Activated CD4-positive, alpha-beta T cell treated with anti-CD3 and anti-CD28 coated beads, Interleukin-2, Interleukin-4, amounts not matched to agents 100 ng/mL and 50 ng/mL, durations not matched to agents 16 hours and 8 hours (primary cell): ENCODE measurements at regions not wholly inside any gene's neighbourhood (a gene's known extent, or its start where the extent isn't known, plus 50 kb on each side); places are given as distances from the start of the nearest gene placed in this dataset.
"Not testable (repeated sequence)": the region's sequence is repeated elsewhere in the genome, so short reads cannot be mapped to it uniquely, and the experiment has no call there.

ENCODE experiments used
- DNase-seq: peaks from one replicate; pipeline ENCODE4 v3.0.0-alpha.2; 2020; ENCODE audit warnings: low spot score

DNA sequence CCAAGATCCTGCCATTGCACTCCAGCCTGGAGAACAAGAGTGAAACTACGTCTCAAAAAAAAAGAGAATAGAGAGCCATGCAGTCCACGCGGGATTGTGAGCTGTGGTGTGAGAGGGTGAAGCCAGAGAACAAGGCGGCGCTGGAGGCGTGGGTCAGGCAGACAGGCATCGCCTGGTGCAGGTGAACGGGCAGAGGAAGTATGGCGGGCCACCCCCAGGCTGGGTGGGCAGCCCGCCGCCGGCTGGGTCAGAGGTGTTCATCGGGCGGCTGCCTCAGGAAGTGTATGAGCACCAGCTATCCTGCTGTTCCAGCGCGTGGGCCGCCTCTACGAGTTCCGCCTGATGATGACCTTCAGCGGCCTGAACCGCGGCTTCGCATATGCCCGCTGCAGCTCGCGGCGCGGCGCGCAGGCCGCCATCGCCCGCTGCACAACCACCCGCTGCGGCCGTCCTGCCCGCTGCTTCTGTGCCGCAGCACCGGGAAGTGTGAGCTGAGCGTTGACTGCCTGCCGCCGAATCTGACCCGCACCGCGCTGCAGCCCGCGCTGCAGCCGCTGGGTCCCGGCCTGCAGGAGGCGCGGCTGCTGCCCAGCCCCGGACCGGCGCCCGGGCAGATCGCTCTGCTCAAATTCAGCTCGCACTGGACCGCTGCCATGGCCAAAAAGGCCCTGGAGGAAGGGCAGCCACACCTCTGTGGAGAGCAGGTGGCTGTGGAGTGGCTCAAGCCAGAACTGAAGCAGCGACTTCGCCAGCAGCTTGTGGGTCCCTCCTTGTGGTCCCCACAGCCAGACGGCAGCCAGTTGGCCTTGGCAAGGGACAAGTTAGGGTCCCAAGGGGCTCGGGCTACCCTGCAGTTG lies 95.5 kb upstream of the PLEKHM1 start:
- not testable (repeated sequence) for DNase-seq

DNA sequence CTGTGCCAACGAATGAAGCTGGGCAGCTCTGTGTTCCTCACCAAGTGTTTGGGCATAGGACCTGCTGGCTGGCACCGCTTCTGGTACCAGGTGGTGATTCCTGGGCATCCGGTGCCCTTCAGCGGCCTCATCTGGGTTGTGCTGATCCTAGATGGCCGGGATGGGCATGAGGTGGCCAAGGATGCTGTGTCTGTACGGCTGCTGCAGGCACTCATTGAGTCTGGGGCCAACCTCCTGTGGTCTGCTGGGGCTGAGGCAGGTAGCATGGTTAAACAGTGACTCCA lies 96.1 kb upstream of the PLEKHM1 start:
- not testable (repeated sequence) for DNase-seq

DNA sequence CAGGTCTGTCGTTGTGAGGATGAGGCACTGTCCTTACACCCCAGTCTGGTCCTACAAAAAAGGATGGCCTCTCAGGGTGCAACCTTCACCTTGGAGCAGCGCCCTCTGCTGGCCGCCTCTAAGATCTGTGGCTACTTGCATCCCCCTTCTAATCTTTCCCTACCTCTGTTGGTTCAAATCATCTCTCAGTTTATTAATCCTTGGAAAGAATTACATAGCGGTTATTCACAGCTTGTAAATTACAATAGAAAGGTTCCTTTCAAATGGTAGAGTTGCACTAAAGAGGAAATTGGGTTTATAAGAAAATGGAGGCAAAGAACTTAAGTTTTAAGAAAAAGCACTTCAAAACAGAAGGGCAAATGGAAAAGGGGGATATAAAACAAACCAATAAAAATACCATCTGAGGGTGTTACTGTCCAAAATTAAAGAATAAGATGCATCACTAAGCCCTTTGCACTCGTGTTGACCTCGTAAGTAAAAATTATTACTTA lies 102.0 kb upstream of the PLEKHM1 start:
- DNase-seq = peak; percentile 77

DNA sequence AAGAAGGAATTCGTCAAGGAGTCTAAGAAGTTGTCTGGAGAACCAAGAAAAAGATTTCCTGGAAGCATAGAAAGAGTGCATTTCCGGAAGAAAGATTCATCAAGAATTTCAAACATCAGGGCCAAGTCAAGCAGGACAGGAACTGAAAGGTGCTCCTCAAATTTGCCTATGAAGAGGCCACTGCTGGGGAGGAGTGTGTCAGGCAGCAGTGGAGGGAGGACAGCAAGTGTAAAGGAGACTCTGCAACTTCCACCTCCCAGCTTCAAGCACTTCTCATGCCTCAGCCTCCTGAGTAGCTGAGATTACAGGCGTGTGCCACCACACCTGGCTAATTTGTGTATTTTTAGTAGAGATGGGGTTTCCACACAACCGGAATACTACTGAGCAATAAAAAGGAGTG lies 105.8 kb upstream of the PLEKHM1 start:
- DNase-seq = not testable (repeated sequence)

DNA sequence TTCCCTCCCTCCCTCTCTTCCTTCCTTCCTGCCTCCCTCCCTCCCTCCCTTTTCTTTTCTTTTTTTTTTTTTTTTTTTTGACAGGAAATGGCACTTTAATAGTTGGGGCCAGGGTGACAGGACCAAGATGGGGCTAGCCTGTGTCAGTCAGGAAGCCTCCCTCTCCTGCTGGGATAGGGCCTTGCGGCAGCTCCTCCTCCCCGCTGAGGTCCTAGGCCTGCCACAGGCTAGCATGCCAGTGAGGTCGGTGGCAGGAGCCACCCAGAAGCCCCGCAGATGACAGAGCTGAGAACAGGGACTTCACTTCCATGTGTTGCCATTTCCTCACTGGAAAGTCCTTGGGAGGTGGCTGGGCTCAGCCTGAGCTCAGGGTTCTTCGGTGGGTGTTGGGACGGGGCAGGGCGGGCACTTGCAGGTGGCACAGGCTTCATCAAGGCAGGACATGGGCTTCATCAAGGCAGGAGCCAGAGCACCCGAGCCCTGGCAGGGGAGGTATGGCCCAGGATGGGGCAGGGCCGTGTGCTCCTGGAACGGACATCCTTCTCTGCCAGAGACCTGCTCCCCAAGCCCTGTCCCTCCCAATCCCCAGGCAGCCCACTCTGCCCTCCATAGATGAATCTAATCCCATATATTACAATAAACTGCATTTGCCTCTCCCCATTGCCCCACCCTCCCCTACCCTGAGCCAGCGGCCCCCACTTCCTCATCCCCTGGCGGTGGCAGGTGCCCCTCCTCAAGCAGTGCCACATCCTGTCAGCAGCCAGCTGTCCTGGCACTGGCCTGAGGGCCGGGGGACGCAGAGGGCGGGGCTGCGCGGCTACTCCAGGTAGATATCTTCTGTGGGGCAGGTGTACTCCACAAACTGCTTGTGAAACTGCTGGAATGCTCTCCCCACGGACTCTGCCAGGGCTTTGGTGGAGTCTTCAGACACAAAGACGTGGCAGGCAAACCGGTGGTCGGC lies 109.8 kb upstream of the PLEKHM1 start:
- DNase-seq = not testable (repeated sequence)

DNA sequence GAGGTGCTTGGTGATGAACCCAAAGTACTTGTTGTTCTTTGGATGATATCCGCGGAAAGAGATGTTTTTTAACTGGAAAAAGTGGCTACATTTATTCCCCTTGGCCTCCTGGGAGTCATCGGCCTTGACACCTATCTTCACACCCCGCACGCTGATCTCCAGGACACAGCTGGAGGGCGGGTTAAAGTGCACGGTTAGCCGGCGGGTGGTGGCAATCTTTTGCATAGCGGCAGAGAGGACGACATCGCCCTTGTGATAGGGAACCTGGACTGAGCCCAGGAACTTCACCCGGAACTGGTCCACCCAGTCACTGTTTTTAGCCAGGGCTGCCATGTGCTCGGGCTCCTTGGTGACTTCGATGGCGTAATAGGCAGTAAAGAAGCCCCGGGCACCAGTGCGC lies 110.5 kb upstream of the PLEKHM1 start:
- DNase-seq = not testable (repeated sequence)

DNA sequence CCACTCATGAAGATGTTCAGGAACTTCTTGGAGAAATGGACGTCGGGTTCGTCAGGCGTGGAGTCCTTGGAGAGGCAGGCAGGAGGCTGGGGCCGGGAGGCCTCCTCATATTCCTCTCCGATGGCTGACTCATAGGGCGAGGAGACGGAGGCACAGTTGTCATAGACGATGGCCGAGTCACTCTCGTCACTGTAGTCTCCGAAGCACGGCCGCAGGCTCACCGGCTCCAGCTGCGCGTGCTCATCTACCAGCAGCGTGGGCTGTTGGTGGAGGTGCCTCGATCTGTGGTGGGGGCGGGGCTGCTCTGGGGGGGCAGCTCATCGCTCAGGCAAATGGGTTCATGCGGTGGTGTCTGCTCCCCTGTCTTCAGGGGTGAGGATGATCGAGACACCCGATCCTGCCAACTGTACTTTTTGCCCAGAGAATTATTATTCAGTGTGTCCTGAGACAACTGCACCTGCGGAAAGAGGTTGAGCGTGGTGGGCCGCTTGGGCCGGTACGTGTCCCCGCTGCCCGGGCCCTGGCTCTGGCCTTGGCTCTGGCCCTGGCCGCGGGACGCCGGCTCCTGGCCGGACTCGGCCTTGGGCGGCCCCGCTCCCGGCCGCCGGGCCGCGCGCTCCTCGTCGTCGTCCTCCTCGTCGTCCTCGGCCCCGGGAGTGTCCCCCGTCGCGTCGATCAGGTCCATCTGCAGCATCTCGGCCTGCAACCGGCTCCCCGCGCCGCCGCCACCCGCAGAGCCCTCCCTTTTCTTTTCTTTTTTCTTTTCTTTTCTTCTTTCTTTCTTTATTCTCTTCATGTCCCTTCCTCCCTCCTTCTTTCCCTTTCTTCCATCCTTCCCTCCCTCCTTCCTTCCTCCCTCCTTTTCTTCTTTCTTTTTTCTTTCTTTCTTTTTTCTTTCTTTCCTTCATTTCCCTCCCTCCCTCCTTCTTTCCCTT lies 111.4 kb upstream of the PLEKHM1 start:
- DNase-seq = not testable (repeated sequence)

DNA sequence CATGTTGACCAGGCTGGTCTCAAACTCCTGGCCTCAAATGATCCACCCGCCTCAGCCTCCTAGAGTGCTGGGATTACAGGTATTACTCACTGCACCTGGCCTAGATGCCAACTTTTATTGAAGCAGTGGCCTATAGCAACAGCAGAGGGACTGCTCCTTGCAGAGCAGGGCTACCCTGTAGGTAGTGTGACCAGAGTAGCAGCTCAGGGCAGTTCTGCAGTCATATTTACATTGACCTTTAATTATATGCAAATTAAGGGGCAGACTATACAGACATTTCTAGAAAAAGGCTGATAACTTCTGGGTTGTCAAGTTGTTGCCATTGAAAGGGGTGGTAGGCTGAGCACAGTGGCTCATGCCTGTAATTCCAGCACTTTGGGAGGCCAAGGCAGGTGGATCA lies 115.2 kb upstream of the PLEKHM1 start:
- not testable (repeated sequence) for DNase-seq

DNA sequence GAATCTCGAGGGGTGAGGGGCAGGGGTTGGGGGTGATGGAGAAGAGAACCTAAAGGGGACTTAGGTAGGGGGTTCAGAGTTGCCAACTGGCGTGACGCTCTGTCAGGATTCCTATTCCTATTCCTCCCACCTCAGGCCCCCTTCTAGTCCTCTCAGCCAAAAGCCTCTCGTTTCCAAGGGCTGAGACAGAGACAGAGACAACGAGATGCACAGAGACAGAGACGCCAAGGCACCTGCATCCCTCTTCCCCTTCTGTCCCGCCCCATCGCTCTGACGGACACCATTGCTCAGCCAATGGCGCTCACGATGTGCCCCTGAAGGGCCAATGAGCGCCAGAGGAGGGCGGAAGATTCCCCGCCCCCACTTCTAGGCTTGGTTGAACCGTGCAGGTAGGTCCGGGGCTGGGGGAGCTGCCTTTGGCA lies 129.5 kb upstream of the PLEKHM1 start:
- DNase-seq = peak; percentile 86

DNA sequence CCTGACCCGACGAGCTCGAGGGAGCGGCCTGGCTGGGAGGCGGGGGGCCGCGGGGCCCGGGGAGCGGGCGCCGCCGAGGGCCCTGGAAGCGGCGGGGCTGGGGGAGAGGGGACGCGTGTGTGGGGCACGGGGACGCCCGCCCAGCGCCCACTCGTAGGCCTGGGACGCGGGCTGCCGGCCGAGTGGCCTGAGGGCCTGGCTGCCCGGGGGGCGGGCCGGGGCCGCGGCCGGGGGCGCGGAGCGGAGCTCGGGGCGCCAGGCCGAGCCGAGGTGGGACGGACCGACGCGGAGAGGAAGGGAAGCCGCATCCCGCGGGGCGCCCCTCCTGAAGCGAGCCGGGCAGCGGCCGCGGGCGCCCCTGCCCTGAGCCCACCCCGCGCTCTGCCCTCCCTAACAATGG lies 129.9 kb upstream of the PLEKHM1 start:
- not testable (repeated sequence) for DNase-seq

DNA sequence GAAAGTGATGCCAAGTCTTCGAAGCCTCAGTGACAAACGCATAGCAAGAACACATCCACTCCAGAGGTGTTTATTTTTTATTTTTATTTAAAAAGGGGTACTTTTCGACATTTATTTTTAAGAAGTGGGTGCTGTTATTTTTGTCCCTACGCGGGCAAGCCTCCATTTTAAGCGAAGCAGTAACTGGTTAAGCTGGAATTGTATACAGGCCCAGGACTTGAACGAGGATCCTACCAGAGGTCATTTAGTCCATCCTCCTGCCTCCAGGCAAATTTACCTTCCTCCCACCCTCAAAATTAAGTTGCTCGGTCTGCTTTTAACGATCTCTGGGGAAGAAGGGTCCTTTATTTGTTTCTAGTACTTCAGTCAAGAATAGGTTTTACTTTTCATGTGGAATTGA lies 130.6 kb upstream of the PLEKHM1 start:
- not testable (repeated sequence) for DNase-seq

DNA sequence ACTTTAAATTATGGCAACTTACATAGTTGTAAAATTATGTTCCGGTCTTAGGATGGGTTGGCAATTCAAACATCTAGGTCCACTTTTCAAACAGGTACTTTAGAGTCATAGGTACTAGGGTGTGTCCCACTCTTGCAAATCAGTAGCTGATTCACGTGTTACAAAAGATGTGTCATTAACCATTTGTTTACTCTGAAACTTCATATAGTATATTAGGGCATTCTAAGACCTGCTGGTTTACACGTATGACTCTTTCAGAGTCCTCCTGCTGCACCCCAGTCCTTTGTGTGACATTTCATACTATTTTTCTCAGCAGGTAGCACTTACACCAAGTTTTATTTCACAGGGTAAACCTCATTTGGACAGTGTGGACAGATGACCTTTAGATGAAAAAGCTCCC lies 131.8 kb upstream of the PLEKHM1 start:
- DNase-seq = not testable (repeated sequence)

DNA sequence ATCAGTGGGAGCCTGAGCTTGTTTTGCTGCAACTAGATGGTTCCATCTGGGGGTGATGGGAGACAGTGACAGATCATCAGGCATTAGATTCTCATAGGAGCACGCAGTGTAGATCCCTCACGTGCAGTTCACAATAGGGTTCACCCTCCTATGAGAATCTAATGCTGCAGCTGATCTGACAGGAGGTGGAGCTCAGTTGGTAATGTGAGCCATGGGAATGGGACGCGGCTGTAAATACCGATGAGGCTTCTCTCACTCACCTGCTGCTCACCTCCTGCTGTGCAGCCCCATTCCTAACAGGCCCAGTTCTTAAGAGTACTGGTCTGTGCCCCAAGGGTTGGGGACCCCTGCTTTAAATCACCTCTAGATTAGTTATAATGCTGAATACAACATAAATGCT lies 137.5 kb upstream of the PLEKHM1 start:
- DNase-seq = no peak

DNA sequence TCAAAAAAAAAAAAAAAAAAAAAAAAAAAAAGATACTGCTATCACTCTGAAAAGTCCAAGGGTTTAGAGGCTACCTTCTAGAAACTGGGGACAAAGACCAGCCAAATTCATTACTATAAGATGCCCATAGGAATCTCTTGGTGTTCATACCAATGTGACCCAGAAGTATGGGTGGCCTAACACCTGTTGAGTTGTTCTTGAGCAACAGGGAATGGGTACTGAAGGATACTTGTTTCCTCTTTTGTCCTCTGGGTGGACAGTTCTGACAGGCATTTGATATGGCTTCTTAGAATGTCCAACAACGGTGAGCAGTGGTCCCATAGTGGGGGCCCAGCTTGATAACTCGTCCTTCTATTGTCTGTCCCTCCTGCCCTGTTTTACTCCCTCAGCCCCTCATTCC lies 141.4 kb upstream of the PLEKHM1 start:
- no peak for DNase-seq

DNA sequence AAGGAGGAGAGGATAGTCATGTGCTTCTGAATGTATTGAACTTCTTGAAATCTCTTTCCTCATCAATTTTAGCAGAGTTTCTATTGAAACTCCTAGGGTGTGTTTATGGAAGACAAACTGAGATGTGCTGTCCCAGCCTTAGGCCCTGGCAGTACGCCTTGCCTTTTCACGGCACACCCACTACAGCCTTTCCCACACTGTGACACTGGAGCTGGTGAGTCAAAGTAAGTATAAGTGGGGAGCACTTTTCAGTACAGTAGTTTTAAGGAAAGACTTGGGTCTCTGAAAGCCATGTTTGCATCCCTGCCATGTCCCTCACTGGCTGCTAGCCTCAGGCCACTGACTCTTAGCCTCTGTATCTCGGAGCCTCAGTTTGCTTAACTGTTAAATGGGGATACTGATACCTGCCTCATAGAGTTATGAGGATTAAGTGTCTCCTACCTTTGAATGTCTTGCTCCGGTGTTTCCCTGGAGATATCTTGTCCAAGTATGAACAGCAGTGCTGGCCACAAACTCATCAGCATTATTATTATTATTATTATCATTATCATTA lies 144.7 kb upstream of the CRHR1 start:
- no peak for DNase-seq

DNA sequence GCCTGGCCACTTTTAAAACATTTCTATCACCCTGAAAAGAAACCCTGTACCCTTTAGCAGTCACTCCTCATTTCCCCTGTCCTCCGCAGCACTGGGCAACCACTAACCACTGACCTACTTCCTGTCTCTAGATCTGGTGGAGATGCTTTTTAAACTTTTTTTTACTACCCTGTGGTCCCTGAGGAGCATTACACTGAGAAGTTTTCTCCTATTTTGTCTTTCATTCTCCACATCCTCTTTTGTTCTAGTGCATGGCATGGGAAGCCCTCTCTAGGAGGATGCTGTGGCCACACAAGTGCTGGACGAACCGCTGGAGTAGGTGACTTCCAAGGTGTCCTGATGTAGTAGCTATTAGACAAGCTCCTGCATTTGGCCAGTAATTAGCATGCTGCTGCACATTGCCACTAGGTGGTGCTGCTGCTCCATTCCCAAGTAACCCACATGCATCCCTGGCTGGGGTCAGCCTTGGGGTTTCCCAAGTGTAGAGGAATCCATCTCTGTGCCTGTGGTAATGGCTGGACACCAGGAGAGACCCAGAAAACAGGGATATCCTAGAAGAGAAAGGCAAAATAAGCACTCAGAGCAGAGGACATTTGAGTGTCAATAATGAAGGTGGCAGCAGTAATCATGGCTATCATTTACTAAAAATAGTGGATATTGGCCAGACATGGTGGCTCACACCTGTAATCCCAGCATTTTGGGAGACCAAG lies 143.8 kb upstream of the CRHR1 start:
- peak; percentile 68 for DNase-seq

DNA sequence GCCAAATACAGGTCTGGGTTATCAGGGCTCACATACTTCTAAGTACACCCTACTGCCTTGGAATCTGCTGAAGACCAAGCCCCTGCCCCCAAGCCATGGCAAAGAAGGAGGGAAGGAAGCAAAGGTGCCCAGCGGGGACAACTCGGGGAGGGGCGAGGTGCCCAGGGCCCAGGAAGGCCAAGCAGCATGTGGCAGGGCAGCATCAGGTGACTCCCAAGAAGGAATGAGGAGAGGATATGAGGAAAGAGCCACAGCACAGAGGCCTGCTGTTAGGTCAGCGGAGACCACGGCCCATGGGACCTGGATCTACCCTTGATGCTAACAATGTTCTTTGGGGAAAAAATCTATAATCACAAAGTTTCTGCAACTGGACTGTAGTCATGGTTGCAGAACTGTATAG lies 142.6 kb upstream of the CRHR1 start:
- DNase-seq = no peak

DNA sequence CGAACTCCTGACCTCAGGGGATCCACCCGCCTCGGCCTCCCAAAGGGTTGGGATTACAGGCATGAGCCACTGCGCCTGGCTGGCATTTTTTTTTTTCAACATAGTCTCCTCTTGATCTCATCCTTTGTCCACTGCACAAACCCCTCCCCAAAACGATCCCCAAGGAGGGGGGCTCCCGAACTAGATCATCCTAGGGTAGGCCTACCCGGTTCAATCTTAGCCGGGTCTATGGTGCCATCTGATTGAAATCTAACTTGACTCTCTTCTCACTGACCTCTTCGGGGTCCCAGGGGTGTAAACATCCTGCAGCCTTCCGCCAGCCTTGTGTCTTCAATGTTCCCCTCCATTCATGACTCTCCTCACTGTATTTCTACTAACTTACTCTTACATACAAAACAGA lies 140.5 kb upstream of the CRHR1 start:
- DNase-seq = no peak

DNA sequence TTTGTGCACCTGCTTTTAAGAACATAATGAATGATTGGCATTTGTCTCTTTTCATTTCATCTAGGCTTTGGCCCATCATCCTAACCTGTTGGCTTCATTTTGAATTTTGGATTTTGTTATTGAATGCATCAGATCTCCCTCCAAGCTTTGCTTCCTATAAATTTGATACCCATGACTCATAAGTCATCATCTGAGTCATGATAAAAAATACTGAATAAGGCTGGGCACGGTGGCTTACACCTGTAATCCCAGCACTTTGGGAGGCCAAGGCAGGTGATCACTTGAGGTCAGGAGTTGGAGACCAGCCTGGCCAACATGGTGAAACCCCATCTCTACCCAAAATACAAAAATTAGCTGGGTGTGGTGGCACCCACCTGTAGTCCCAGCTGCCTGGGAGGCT lies 139.5 kb upstream of the CRHR1 start:
- DNase-seq = not testable (repeated sequence)

DNA sequence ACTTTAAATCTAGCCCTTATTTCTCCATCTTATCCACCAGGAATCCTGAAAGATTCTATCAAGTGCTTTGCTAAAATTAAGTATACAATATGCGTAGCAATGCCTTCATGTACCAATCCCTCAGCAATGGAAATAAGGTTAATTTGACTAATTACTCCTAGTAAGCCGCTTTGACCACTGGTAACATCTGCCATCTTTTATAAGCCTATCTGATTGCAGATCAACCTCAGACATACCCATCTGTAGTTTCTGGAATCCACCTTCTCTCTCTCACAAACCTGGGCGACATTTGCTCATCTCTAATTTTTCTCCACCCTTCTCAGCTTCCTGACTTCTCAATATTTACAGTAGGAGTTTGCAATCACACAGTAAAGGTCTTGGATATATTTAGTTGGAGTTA lies 138.8 kb upstream of the CRHR1 start:
- DNase-seq = no peak
